ENCODE measurements at regions not wholly inside any gene's neighbourhood (a gene's known extent, or its start where the extent isn't known, plus 50 kb on each side); places are given as distances from the start of the nearest gene placed in this dataset.

- TF ChIP-seq CTCF (IDR thresholded peaks at IDR 0.05; ENCODE audit: low read depth, low read length) (no peak), EZH2phosphoT487 (IDR thresholded peaks at IDR 0.05; ENCODE audit: low read depth) (no peak)
Observed at GRCh38 chr5:92748072-92748676, 832.8 kb downstream of the NR2F1-AS1 start.

Data from OCI-LY3 (cell line).